ENCODE measurements at regions not wholly inside any gene's neighbourhood (a gene's known extent, or its start where the extent isn't known, plus 50 kb on each side); places are given as distances from the start of the nearest gene placed in this dataset.

- TF ChIP-seq CTCF (IDR thresholded peaks at IDR 0.05; ENCODE audit: low read depth, low read length) (no peak), POLR2A (IDR thresholded peaks at IDR 0.05; ENCODE audit: extremely low read depth, insufficient read length) (no peak)
- TF ChIP-seq, protein P1, sequence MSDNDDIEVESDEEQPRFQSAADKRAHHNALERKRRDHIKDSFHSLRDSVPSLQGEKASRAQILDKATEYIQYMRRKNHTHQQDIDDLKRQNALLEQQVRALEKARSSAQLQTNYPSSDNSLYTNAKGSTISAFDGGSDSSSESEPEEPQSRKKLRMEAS (IDR thresholded peaks at IDR 0.05; ENCODE audit: low read depth, low read length): no peak
Observed at GRCh38 chr1:112325504-112325903, 70.5 kb upstream of the CTTNBP2NL start.
